ENCODE measurements at regions not wholly inside any gene's neighbourhood (a gene's known extent, or its start where the extent isn't known, plus 50 kb on each side); places are given as distances from the start of the nearest gene placed in this dataset.

DNA sequence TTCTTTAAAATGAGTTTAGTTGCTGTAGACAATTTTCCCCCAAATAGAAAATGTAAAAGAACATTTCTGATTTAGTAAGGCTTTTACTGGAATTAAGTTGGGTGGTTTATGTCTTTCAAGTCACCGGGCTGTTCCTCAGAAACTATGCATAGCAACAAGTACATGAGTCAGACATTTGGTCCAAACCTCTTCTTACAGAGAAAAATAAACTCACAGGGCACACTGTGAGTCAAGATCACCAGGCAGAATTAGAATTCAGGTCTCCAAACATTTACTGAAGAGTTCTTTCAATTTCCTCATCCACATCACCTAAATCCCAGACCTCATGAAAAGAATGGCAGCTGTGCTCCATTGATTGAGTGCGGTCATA lies 476.1 kb upstream of the SOX5 start:
- TF ChIP-seq CTCF (IDR thresholded peaks at IDR 0.05) (no peak), EZH2 (IDR thresholded peaks at IDR 0.05; ENCODE audit: borderline replicate concordance, insufficient read depth, low read depth, low read length, poor library complexity, severe bottlenecking) (no peak)
